ENCODE measurements at regions not wholly inside any gene's neighbourhood (a gene's known extent, or its start where the extent isn't known, plus 50 kb on each side); places are given as distances from the start of the nearest gene placed in this dataset.

GRCh38 chr1:59051007-59051406 is 245.9 kb upstream of the FGGY start:
- in situ Hi-C loops (cut with MboI; ENCODE audit: low sequenced_read_pairs) = no loop called here
- no peaks in the 10 kb centered on the region for H3K36me3 ChIP-seq (replicated peaks)
- no peak overlapping the region for H3K4me3 ChIP-seq
- no peaks in the 10 kb centered on the region for H3K27me3 ChIP-seq (ENCODE audit: low read depth)
- no peak for DNase-seq (ENCODE audit: low spot score in 2 of 2)
- no peaks in the 10 kb centered on the region for H3K9me3 ChIP-seq
- H3K4me1 ChIP-seq = no peaks in the 10 kb centered on the region

GRCh38 chr1:59052166-59052590 is 244.7 kb upstream of the FGGY start:
- in situ Hi-C loops (cut with MboI; ENCODE audit: low sequenced_read_pairs) = no loop called here
- Histone ChIP-seq H3K27me3 (ENCODE audit: low read depth) (no peaks in the 10 kb centered on the region), H3K4me1 (no peaks in the 10 kb centered on the region), H3K4me3 (no peak overlapping the region), H3K9me3 (no peaks in the 10 kb centered on the region), H3K36me3 (replicated peaks) (no peaks in the 10 kb centered on the region)
- DNase-seq (ENCODE audit: low spot score in 2 of 2) = no peak

DNA sequence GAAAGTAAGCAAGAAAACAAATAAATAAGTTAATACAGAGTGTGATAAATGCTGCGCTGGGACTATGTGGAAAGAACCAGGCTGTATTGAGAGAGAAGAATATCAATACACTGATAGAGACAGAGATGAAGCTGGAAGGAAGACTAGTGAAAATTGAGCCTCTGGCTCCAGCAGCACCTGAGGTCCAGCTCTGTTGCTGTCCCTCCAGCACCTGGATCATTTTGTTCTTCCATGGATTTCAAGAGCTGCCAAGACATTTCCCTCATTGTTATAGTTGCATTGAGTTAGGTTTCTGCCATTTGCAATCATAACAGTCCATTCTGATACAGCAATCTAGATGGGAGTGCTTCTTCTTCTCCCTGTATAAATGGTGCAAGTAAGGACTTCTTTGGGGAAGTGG is 242.7 kb upstream of the FGGY start:
- H3K4me3 ChIP-seq = no peak overlapping the region
- no peaks in the 10 kb centered on the region for H3K4me1 ChIP-seq
- no peaks in the 10 kb centered on the region for H3K27me3 ChIP-seq (ENCODE audit: low read depth)
- no peaks in the 10 kb centered on the region for H3K36me3 ChIP-seq (replicated peaks)
- H3K9me3 ChIP-seq = no peaks in the 10 kb centered on the region
- no peak for DNase-seq (ENCODE audit: low spot score in 2 of 2)
- in situ Hi-C loops (cut with MboI; ENCODE audit: low sequenced_read_pairs) = no loop called here

- H3K4me1 ChIP-seq = no peaks in the 10 kb centered on the region
- no peaks in the 10 kb centered on the region for H3K9me3 ChIP-seq
- no peak for DNase-seq (ENCODE audit: low spot score in 2 of 2)
- H3K36me3 ChIP-seq (replicated peaks) = no peaks in the 10 kb centered on the region
- no peaks in the 10 kb centered on the region for H3K27me3 ChIP-seq (ENCODE audit: low read depth)
- H3K4me3 ChIP-seq = no peak overlapping the region
- in situ Hi-C loops (cut with MboI; ENCODE audit: low sequenced_read_pairs) = no loop called here
Observed at GRCh38 chr1:59055908-59056719, 240.8 kb upstream of the FGGY start.

DNA sequence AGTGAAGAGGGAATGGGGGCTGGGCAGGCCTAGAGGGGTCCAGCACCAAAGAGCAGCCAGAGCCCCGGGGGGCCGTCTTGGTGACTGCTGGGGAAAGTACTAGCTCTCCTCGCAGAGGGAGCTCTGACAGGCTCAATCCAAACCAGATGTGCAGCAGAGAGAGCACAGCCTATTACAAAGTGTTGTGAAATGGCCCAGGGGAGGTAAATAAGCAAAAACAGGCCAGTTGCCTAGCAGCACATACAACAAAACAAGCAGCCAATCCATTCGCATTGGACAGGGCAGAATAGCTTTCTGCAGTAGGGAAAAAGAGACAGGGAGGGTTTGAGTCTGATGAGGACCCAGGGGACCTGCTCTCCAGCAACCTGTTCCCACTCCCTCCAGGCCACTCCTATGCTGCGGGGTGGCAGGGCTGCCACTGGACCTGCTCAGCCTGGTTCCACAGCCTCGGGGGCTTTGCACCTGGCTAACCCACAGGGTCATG is 239.6 kb upstream of the FGGY start:
- H3K36me3 ChIP-seq (replicated peaks) = no peaks in the 10 kb centered on the region
- H3K27me3 ChIP-seq (ENCODE audit: low read depth) = no peaks in the 10 kb centered on the region
- peak in 1 of 2 experiments; percentile 22 for DNase-seq (ENCODE audit: low spot score in 2 of 2)
- in situ Hi-C loops (cut with MboI; ENCODE audit: low sequenced_read_pairs) = no loop called here
- no peaks in the 10 kb centered on the region for H3K4me1 ChIP-seq
- no peak overlapping the region for H3K4me3 ChIP-seq
- no peaks in the 10 kb centered on the region for H3K9me3 ChIP-seq

- Histone ChIP-seq H3K27me3 (ENCODE audit: low read depth) (no peaks in the 10 kb centered on the region), H3K36me3 (replicated peaks) (no peaks in the 10 kb centered on the region), H3K4me3 (no peak overlapping the region), H3K9me3 (no peaks in the 10 kb centered on the region), H3K4me1 (no peaks in the 10 kb centered on the region)
- no peak for DNase-seq (ENCODE audit: low spot score in 2 of 2)
- in situ Hi-C loops (cut with MboI; ENCODE audit: low sequenced_read_pairs) = no loop called here
Observed at GRCh38 chr1:59057796-59058195, 239.1 kb upstream of the FGGY start.

GRCh38 chr1:59058665-59059439 is 238.0 kb upstream of the FGGY start:
- Histone ChIP-seq H3K9me3 (no peaks in the 10 kb centered on the region), H3K4me1 (no peaks in the 10 kb centered on the region), H3K36me3 (replicated peaks) (no peaks in the 10 kb centered on the region), H3K4me3 (no peak overlapping the region), H3K27me3 (ENCODE audit: low read depth) (no peaks in the 10 kb centered on the region)
- in situ Hi-C loops (cut with MboI; ENCODE audit: low sequenced_read_pairs) = no loop called here
- DNase-seq (ENCODE audit: low spot score in 2 of 2) = no peak

- no peaks in the 10 kb centered on the region for H3K9me3 ChIP-seq
- H3K36me3 ChIP-seq (replicated peaks) = no peaks in the 10 kb centered on the region
- H3K27me3 ChIP-seq (ENCODE audit: low read depth) = no peaks in the 10 kb centered on the region; the same call in 1 of the 2 replicates
- in situ Hi-C loops (cut with MboI; ENCODE audit: low sequenced_read_pairs) = no loop called here
- H3K4me1 ChIP-seq = no peaks in the 10 kb centered on the region
- no peak overlapping the region for H3K4me3 ChIP-seq
- DNase-seq (ENCODE audit: low spot score in 2 of 2) = no peak
Observed at GRCh38 chr1:59061876-59062275, 235.0 kb upstream of the FGGY start.

DNA sequence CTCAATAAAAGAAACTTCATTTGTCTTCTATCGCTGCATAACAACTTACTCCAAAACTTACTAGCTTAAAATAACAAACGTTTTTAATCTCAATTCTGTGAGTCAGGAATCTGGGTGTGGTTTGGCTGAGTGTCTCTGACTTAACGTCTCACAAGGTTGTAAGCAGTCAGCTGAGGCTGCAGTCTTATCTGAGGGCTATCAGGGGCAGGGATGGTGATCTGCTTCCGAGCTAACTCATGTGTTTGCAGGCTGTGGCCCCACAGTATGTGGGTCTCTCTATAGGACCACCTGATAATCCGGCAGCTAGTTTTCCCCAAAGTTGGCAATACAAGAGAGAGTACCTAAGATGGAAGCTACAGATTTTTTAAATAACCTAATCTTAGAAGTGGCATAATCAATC is 234.2 kb upstream of the FGGY start:
- H3K27me3 ChIP-seq (ENCODE audit: low read depth) = no peaks in the 10 kb centered on the region; the same call in 1 of the 2 replicates
- no peak overlapping the region for H3K4me3 ChIP-seq
- DNase-seq (ENCODE audit: low spot score in 2 of 2) = no peak
- in situ Hi-C loops (cut with MboI; ENCODE audit: low sequenced_read_pairs) = no loop called here
- no peaks in the 10 kb centered on the region for H3K4me1 ChIP-seq
- H3K36me3 ChIP-seq (replicated peaks) = no peaks in the 10 kb centered on the region
- no peaks in the 10 kb centered on the region for H3K9me3 ChIP-seq

DNA sequence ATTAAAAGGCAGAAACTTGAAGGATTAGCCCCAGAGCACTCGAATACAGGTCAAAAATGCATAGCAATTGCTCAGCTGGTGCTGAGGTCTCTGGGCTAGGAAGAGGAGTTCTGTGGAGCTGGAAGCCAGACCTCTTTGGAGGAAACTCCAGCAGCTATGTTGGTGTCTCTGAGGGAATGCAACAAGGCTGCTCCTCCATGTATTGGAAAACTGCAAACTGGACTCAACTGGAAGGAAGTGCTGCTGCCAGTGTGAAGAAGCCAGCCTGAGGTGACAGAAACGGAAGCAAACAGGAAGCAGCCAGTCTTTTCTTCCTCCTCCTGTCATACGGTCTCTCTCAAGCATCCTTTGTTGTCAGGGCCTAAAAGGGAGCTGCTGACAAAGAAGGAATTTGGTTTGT is 233.4 kb upstream of the FGGY start:
- in situ Hi-C loops (cut with MboI; ENCODE audit: low sequenced_read_pairs) = no loop called here
- Histone ChIP-seq H3K9me3 (no peaks in the 10 kb centered on the region), H3K4me1 (no peaks in the 10 kb centered on the region), H3K27me3 (ENCODE audit: low read depth) (no peaks in the 10 kb centered on the region; the same call in 1 of the 2 replicates), H3K4me3 (no peak overlapping the region), H3K36me3 (replicated peaks) (no peaks in the 10 kb centered on the region)
- no peak for DNase-seq (ENCODE audit: low spot score in 2 of 2)

- Histone ChIP-seq H3K4me1 (no peaks in the 10 kb centered on the region), H3K9me3 (no peaks in the 10 kb centered on the region), H3K4me3 (no peak overlapping the region), H3K36me3 (replicated peaks) (no peaks in the 10 kb centered on the region), H3K27me3 (ENCODE audit: low read depth) (no peaks in the 10 kb centered on the region; the same call in 1 of the 2 replicates)
- DNase-seq (ENCODE audit: low spot score in 2 of 2) = no peak
- in situ Hi-C loops (cut with MboI; ENCODE audit: low sequenced_read_pairs) = no loop called here
Observed at GRCh38 chr1:59064592-59064991, 232.3 kb upstream of the FGGY start.

- Histone ChIP-seq H3K4me3 (no peak overlapping the region), H3K4me1 (no peaks in the 10 kb centered on the region), H3K27me3 (ENCODE audit: low read depth) (no peaks in the 10 kb centered on the region; the same call in 1 of the 2 replicates), H3K9me3 (no peaks in the 10 kb centered on the region), H3K36me3 (replicated peaks) (no peaks in the 10 kb centered on the region)
- in situ Hi-C loops (cut with MboI; ENCODE audit: low sequenced_read_pairs) = no loop called here
- DNase-seq (ENCODE audit: low spot score in 2 of 2) = no peak
Observed at GRCh38 chr1:59066236-59066635, 230.7 kb upstream of the FGGY start.

GRCh38 chr1:59070610-59071009 is 226.3 kb upstream of the FGGY start:
- no peaks in the 10 kb centered on the region for H3K36me3 ChIP-seq (replicated peaks)
- in situ Hi-C loops (cut with MboI; ENCODE audit: low sequenced_read_pairs) = no loop called here
- H3K27me3 ChIP-seq (ENCODE audit: low read depth) = no peaks in the 10 kb centered on the region; the same call in 1 of the 2 replicates
- no peaks in the 10 kb centered on the region for H3K4me1 ChIP-seq
- DNase-seq (ENCODE audit: low spot score in 2 of 2) = no peak
- H3K4me3 ChIP-seq = no peak overlapping the region
- H3K9me3 ChIP-seq = no peaks in the 10 kb centered on the region

- Histone ChIP-seq H3K4me3 (no peak overlapping the region), H3K27me3 (ENCODE audit: low read depth) (peaks cover 3% of the 10 kb centered on the region), H3K4me1 (no peaks in the 10 kb centered on the region), H3K9me3 (no peaks in the 10 kb centered on the region), H3K36me3 (replicated peaks) (no peaks in the 10 kb centered on the region)
- DNase-seq (ENCODE audit: low spot score in 2 of 2) = no peak
- in situ Hi-C loops (cut with MboI; ENCODE audit: low sequenced_read_pairs) = no loop called here
Observed at GRCh38 chr1:59071289-59071688, 225.6 kb upstream of the FGGY start.
